LNCAP (cell line): ENCODE measurements at regions not wholly inside any gene's neighbourhood (a gene's known extent, or its start where the extent isn't known, plus 50 kb on each side); places are given as distances from the start of the nearest gene placed in this dataset.

Experiments
- TF ChIP-seq, protein P1 (sequence below): fragments of 450-650 bp; IDR thresholded peaks from 2 replicates; pipeline ENCODE4 v1.5.1; 2017; ENCODE audit warnings: mild to moderate bottlenecking

DNA sequence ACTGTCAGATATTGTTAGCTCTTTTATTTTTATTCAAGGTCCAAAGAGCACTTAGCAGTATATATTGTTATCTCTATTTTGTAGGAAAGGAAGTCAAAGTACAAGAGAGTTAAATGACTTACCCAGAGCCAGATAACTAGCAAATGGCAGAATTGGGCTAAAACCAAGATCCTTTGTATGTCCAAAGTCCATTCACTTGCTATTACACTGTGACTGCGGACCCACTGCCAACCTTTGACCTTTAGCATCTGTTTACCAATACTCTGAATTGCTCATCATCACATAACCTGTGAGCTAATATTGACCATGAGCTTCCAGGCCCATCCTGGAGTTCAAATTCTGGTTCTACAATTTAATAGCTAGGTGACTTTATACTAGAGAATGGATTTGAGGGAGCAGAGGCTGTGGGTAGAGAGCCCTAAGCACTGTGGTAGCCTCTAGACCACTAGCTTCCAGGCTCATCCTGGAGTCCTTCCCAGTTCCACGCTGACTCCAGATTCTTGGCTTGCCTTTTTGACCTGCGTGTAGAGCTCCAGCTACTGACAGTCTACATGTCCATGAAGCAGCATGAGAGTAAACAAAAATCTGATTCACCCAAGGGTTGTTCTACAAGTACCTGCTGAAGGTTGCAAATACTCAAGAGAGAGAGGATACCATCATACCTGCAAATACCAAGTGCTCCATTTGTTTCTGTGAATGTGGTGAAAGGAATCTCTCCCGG is 424.0 kb downstream of the SH3GL2 start:
- TF ChIP-seq, protein P1, sequence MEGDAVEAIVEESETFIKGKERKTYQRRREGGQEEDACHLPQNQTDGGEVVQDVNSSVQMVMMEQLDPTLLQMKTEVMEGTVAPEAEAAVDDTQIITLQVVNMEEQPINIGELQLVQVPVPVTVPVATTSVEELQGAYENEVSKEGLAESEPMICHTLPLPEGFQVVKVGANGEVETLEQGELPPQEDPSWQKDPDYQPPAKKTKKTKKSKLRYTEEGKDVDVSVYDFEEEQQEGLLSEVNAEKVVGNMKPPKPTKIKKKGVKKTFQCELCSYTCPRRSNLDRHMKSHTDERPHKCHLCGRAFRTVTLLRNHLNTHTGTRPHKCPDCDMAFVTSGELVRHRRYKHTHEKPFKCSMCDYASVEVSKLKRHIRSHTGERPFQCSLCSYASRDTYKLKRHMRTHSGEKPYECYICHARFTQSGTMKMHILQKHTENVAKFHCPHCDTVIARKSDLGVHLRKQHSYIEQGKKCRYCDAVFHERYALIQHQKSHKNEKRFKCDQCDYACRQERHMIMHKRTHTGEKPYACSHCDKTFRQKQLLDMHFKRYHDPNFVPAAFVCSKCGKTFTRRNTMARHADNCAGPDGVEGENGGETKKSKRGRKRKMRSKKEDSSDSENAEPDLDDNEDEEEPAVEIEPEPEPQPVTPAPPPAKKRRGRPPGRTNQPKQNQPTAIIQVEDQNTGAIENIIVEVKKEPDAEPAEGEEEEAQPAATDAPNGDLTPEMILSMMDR, result no peak

DNA sequence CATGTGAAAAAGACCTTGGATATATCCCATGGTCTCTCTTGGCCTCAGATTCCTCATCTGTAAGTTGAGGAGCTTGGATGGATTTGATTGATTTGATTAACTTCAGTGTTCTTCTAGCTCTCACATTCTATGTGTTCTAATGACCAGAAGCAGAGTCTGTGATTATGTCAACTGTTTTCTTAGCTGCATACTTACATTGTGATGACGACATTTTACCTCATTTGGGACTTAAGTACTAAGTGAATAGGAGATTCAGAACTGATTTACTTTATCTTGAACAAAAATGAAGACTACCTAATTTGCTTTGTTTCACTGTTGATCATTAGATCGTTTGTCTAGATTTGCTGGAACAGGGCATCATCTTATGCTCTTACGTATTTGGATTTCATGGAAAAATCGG is 427.7 kb downstream of the SH3GL2 start:
- TF ChIP-seq, protein P1, result no peak

DNA sequence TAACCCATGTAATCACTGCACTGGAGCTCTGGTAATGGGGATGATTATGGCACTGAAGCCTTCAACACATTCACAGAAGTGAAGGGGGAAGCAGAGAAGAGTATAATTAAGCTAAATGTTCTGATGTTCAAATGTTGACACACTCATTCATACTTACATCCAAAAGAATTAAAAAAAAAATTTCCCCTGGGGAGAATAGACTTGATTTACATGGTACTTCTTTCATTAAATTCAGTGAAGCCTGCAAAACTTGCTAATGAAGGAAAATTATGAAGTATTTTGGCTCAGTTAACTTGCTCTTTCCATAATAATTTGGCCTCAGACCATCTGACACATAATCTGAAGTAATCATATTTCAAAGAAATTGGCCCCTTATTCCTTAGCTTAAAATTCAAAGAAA is 428.8 kb downstream of the SH3GL2 start:
- TF ChIP-seq, protein P1, result no peak

DNA sequence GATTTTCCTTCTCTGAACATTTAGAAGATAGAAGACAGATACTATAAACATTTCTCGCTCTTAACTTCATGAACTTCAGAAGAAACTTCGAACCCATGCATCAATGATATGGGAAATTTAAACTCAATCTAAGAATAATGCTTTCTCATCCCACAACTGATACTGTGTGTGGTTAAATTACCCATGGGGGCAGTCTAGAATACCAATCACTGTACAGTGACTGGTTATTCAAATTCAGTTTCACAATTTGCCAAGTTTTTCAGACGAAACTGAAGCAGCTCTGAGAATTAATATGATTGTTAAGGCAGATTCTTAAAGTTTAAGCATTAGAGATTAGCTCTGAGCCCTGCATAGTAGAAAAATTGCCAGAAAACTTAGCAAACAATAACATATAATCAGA is 431.0 kb downstream of the SH3GL2 start:
- TF ChIP-seq, protein P1, result no peak

DNA sequence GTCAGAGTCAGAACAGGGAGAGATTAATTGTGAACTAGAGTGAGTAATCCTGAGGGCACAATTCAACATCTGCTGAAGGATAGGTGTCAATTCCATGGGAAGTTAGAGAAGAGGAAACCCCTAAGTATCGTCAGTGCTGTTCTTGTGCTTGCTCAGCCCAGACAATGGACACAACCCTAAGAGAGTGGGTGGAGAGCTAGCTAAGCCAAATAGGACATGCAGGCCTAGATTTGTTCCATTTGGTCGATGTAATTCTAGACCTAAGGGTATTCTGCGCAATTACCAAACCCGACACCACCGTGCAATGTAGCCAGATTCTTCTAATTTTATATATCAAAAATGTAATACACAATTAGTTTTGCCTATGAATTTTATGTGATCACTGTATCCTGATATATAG is 431.6 kb downstream of the SH3GL2 start:
- TF ChIP-seq, protein P1, result no peak

DNA sequence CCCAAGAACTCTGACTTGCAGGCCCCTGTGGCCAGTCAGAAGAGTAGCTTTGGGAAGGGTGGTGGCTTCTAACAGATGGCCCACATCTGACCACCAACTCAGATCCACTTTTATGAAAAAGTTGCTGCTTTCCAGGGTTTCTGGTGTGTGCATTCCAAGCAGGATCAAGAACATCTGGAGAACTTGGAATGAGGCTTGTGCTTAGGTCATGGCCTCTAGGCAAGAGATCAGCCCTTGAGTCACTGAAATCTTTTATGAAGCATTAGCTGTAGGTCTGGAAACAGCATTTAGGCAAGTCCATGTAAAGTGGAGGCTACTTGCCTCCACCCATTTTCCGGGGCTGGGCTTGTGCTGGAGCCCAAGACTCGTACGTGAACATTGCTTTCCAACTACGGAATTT is 433.3 kb downstream of the SH3GL2 start:
- TF ChIP-seq, protein P1, result no peak

DNA sequence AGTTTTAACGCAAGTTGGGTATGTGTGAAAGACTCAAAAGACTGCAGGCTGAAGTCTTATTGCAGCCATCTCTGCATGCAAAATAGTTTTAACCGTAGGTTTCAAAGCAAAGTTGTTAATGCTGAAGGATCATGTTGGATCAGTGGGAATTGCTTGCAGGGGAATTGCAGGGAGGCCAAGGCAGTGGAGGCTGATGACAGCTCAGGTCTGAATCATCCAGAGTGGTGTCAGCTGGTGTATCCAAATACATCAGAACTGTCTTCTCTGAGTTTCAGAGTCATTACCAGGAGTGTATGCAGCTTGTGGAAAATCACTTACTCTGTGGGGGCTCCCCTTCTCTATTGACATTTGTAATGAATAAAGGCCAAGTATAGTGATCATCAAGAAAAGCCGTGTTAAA is 435.7 kb downstream of the SH3GL2 start:
- TF ChIP-seq, protein P1, result no peak

DNA sequence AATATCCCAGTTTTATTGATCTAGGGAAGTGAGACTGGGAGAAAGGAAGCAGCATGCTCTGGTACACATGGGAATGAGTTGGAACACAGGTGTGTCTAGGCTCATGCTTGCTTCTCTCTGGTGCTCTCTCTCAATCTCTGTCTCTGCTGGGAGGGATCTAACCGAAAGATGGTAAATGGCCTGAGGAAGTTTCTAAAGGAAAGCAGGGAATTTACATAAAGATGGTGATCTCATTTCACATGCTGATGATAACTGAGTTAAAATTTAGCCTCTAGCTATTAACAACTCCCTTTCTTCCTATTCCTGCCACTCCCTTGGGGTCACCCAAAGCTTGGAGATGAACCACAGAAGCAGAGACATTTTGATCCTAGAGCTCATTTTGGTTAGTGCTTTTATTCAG is 436.2 kb downstream of the SH3GL2 start:
- TF ChIP-seq, protein P1, result no peak
